ENCODE measurements at regions not wholly inside any gene's neighbourhood (a gene's known extent, or its start where the extent isn't known, plus 50 kb on each side); places are given as distances from the start of the nearest gene placed in this dataset.

- TF ChIP-seq GATA3 (IDR thresholded peaks at IDR 0.05; ENCODE audit: low read depth, low read length) (no peak), GATA2 (IDR thresholded peaks at IDR 0.05; ENCODE audit: low read depth, low read length) (no peak)
These were observed 340.8 kb downstream of the GRXCR1 start for GRCh38 chr4:43233321-43233720.

- TF ChIP-seq GATA2 (IDR thresholded peaks at IDR 0.05; ENCODE audit: low read depth, low read length) (no peak), GATA3 (IDR thresholded peaks at IDR 0.05; ENCODE audit: low read depth, low read length) (no peak)
These were observed 342.3 kb downstream of the GRXCR1 start for GRCh38 chr4:43234626-43235415.

GRCh38 chr4:43238008-43238407 is 345.5 kb downstream of the GRXCR1 start:
- no peak for TF ChIP-seq GATA2 (IDR thresholded peaks at IDR 0.05; ENCODE audit: low read depth, low read length)
- TF ChIP-seq GATA3 (IDR thresholded peaks at IDR 0.05; ENCODE audit: low read depth, low read length): no peak

GRCh38 chr4:43238585-43238984 is 346.1 kb downstream of the GRXCR1 start:
- no peak for TF ChIP-seq GATA2 (IDR thresholded peaks at IDR 0.05; ENCODE audit: low read depth, low read length)
- TF ChIP-seq GATA3 (IDR thresholded peaks at IDR 0.05; ENCODE audit: low read depth, low read length): no peak

- TF ChIP-seq GATA2 (IDR thresholded peaks at IDR 0.05; ENCODE audit: low read depth, low read length) (no peak), GATA3 (IDR thresholded peaks at IDR 0.05; ENCODE audit: low read depth, low read length) (no peak)
These were observed 348.6 kb downstream of the GRXCR1 start for GRCh38 chr4:43241104-43241503.

DNA sequence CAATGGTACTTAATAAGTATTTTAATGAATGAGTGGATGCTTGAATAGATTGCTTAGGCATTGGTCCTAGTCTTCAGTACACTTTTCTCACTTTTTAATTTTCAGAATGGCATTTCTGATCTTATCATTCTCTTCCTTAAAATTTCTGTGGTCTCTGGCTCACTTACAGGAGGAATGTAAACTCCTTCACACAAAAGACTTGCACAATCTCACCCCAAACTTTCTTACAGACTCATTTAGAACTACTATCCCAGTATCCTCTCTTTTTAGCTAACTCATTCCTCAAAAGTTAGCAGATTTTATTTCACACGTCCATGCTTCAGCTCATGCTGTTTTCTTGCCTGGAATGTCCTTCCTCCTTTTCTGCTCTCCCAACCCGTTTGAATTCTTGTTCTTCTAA is 350.1 kb downstream of the GRXCR1 start:
- no peak for TF ChIP-seq GATA2 (IDR thresholded peaks at IDR 0.05; ENCODE audit: low read depth, low read length)
- no peak for TF ChIP-seq GATA3 (IDR thresholded peaks at IDR 0.05; ENCODE audit: low read depth, low read length)

DNA sequence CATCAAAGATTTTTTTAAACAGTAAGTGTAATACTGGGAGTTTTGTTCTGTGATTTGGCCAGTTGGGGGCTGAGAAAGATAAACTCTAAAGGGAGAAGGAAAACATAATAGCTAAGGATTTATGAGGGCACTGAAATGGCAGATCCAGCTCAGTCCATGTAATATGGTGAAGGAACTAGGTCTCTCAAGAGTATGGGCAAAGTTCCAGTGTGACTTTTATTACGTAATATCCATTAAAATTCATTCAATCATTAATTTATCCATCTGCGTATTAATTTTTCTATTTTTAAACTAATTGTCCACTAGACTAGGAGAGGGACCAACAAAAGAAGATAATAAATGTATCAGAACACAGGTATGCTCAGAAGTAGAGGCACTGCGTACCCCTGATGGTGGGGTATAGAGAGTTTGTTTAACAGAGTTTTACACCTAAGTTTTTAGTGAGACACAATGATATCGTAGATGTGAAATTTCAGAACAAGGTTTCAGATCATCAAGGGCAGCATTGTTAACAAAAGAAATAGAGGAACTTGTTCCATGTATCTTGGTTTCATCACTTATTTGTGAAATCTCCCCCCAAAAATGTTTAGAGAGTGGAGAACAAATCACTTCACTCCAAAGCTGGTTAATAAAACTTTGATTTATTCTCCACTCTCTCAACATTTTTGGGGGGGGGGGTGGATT is 351.1 kb downstream of the GRXCR1 start:
- TF ChIP-seq GATA2 (IDR thresholded peaks at IDR 0.05; ENCODE audit: low read depth, low read length): no peak

GRCh38 chr4:43244688-43245382 is 352.3 kb downstream of the GRXCR1 start:
- TF ChIP-seq GATA3 (IDR thresholded peaks at IDR 0.05; ENCODE audit: low read depth, low read length): no peak
- TF ChIP-seq GATA2 (IDR thresholded peaks at IDR 0.05; ENCODE audit: low read depth, low read length): no peak

GRCh38 chr4:43251841-43252240 is 359.3 kb downstream of the GRXCR1 start:
- TF ChIP-seq GATA2 (IDR thresholded peaks at IDR 0.05; ENCODE audit: low read depth, low read length) (no peak), GATA3 (IDR thresholded peaks at IDR 0.05; ENCODE audit: low read depth, low read length) (no peak)

DNA sequence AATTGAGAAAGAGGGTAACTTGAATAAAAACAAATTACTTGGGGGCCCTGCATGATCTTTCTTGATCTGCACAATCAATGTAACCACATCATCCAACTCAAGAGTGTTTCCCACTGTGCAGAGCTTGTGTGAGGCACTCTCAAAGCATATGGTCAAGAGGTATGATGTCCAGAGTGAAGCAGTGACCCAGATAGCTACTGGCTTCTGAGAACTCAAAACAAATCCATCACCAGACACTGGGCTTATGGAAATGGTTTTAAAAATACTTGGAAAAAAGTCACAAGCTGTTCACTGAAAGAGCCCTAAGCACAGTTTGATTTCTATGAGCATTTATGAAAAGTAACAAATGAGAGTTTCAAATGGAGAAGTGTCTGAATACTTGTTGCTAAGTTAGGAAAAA is 361.0 kb downstream of the GRXCR1 start:
- TF ChIP-seq GATA2 (IDR thresholded peaks at IDR 0.05; ENCODE audit: low read depth, low read length): no peak

GRCh38 chr4:43264730-43265129 is 372.2 kb downstream of the GRXCR1 start:
- no peak for TF ChIP-seq GATA3 (IDR thresholded peaks at IDR 0.05; ENCODE audit: low read depth, low read length)
- no peak for TF ChIP-seq GATA2 (IDR thresholded peaks at IDR 0.05; ENCODE audit: low read depth, low read length)

- TF ChIP-seq GATA2 (IDR thresholded peaks at IDR 0.05; ENCODE audit: low read depth, low read length) (no peak), GATA3 (IDR thresholded peaks at IDR 0.05; ENCODE audit: low read depth, low read length) (no peak)
These were observed 379.4 kb downstream of the GRXCR1 start for GRCh38 chr4:43271946-43272345.

DNA sequence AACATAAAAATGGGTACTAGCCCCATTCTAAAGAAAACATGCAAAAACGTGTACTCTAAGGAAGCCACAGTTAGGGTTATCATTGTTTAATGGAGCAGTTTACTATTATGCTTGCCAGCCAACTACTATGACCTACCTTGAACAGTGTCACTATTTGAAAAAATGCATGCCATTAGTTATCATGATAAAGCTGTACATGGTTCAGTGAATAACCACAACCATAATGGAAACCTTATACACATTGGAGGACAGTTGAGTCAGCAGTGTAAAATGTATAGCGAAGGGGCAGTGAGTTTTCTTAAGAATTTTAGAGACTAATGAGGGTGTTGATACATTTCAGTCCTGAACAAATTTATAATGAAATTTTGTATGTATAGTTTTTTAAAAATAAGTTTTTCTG is 381.9 kb downstream of the GRXCR1 start:
- TF ChIP-seq GATA2 (IDR thresholded peaks at IDR 0.05; ENCODE audit: low read depth, low read length): no peak
- TF ChIP-seq GATA3 (IDR thresholded peaks at IDR 0.05; ENCODE audit: low read depth, low read length): no peak

DNA sequence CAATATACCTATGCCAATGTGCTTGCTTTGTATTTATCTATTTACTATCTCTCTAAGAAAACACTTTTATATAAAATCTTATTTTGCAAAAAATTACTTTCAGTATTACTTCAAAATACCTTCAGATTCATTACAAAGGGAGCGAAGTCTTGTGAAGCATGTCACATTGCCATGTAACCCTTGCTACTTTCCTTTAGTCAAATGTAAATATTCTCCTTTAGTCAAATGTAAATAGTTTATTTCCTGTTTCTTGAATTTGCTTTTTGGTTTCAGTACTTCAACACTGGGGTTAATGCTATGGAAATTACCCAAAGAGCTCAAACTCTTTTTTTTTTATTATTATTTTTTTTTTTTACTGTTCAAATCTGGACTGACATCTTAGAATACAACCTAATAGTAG is 383.3 kb downstream of the GRXCR1 start:
- TF ChIP-seq GATA2 (IDR thresholded peaks at IDR 0.05; ENCODE audit: low read depth, low read length) (no peak), GATA3 (IDR thresholded peaks at IDR 0.05; ENCODE audit: low read depth, low read length) (no peak)

GRCh38 chr4:43276321-43276720 is 383.8 kb downstream of the GRXCR1 start:
- TF ChIP-seq GATA2 (IDR thresholded peaks at IDR 0.05; ENCODE audit: low read depth, low read length) (no peak), GATA3 (IDR thresholded peaks at IDR 0.05; ENCODE audit: low read depth, low read length) (no peak)

All from SH-SY5Y (cell line).